Body of pancreas (tissue), 4 donors: ENCODE measurements at regions not wholly inside any gene's neighbourhood (a gene's known extent, or its start where the extent isn't known, plus 50 kb on each side); places are given as distances from the start of the nearest gene placed in this dataset.

Experiments used
- ATAC-seq: fragments of 150-250 bp; one replicate; pipeline ENCODE4 v1.9.1; 2016
- DNase-seq, 4 donors: peaks; one replicate each; pipeline ENCODE4 v3.0.0-alpha.2; 2019
- H3K27ac ChIP-seq, 4 donors: fragments of 200-600 bp; sonication (generic); 1 replicate in 3 of 4; 2 replicates in 1 of 4; pipeline versions ENCODE4 v1.5.1 to v1.6.1; 2016 to 2019; ENCODE audit warnings: mild to moderate bottlenecking in 1 of 4, mixed read lengths in 1 of 4, moderate library complexity in 1 of 4
- H3K27me3 ChIP-seq, 2 donors: fragments of 200-600 bp; sonication (generic); one replicate each; pipeline ENCODE4 v1.6.0; 2016; ENCODE audit warnings: mild to moderate bottlenecking in 1 of 2
- H3K36me3 ChIP-seq, 2 donors: fragments of 200-600 bp; sonication (generic); replicated peaks in 1 of 2; 2 replicates each; pipeline ENCODE4 v1.5.1; 2016; ENCODE audit warnings: low read depth in 2 of 2; ENCODE audit not compliant: insufficient read depth in 1 of 2
- H3K4me1 ChIP-seq: fragments of 200-600 bp; sonication (generic); one replicate; pipeline ENCODE4 v1.6.0; 2016
- H3K4me3 ChIP-seq, 2 donors: fragments of 200-600 bp; sonication (generic); 1 replicate in 1 of 2; 2 replicates in 1 of 2; pipeline ENCODE4 v1.5.1; 2016 to 2019
- H3K9me3 ChIP-seq, 3 donors: fragments of 200-600 bp; sonication (generic); 1 replicate in 2 of 3; 2 replicates in 1 of 3; pipeline ENCODE4 v1.5.1; 2016
- CTCF ChIP-seq, 7 experiments: fragments of 450-650 bp in 4 of 7; fragments of 200-600 bp in 3 of 7; sonication (generic) in 3 of 7; IDR thresholded peaks; one replicate each; pipeline ENCODE4 v1.5.1; 2016 to 2019; ENCODE audit warnings: antibody characterized with exemption in 7 of 7
- POLR2A ChIP-seq, 3 donors: fragments of 450-650 bp; IDR thresholded peaks; one replicate each; pipeline ENCODE4 v1.6.1; 2016; ENCODE audit warnings: antibody characterized with exemption in 3 of 3, mild to moderate bottlenecking in 2 of 3
- WGBS, 2 donors: methylation state at CpG; one replicate each; pipeline ENCODE4 v1.1.5; 2017; 5-methylcytosine and 5-hydroxymethylcytosine counted together
- intact Hi-C: fragments of 100-400 bp; cut with DNase I; formaldehyde crosslinking; loops from one replicate; pipeline ENCODE4 v1.15.1; 2023

GRCh38 chr18:75120521-75120920 is 88.4 kb downstream of the PTGR3 start:
- DNase-seq, result no peak
- Histone ChIP-seq H3K36me3 (no peaks in the 10 kb centered on the region), H3K4me1 (peaks cover 4% of the 10 kb centered on the region), H3K4me3 (no peak overlapping the region), H3K27ac (no peak overlapping the region), H3K27me3 (no peaks in the 10 kb centered on the region), H3K9me3 (no peaks in the 10 kb centered on the region)
- TF ChIP-seq CTCF (IDR thresholded peaks at IDR 0.05) (no peak), POLR2A (IDR thresholded peaks at IDR 0.05) (no peak)
- ATAC-seq, result no peak
- intact Hi-C loops, result no loop called here
- 82 to 83% methylated on average over 13 of the region's 13 CpGs for WGBS, 2 donors

GRCh38 chr18:75116809-75117208 is 92.1 kb downstream of the PTGR3 start:
- WGBS, 2 donors, result 86 to 87% methylated on average over 5 of the region's 5 CpGs
- TF ChIP-seq CTCF (IDR thresholded peaks at IDR 0.05) (no peak), POLR2A (IDR thresholded peaks at IDR 0.05) (no peak)
- H3K36me3 ChIP-seq, result no peaks in the 10 kb centered on the region
- DNase-seq (no peak), ATAC-seq (no peak)
- H3K9me3 ChIP-seq, result no peaks in the 10 kb centered on the region
- no peak overlapping the region for H3K4me3 ChIP-seq
- no peaks in the 10 kb centered on the region for H3K27me3 ChIP-seq
- no peaks in the 10 kb centered on the region for H3K4me1 ChIP-seq
- H3K27ac ChIP-seq, result no peak overlapping the region
- intact Hi-C loops, result no loop called here

- 45 to 56% methylated on average over 7 of the region's 7 CpGs for WGBS, 2 donors
- ATAC-seq, result no peak
- DNase-seq, result no peak
- Histone ChIP-seq H3K9me3 (no peaks in the 10 kb centered on the region), H3K4me1 (no peaks in the 10 kb centered on the region), H3K27ac (no peak overlapping the region), H3K36me3 (no peaks in the 10 kb centered on the region), H3K4me3 (no peak overlapping the region), H3K27me3 (no peaks in the 10 kb centered on the region)
- intact Hi-C loops, result no loop called here
- TF ChIP-seq CTCF (IDR thresholded peaks at IDR 0.05) (no peak), POLR2A (IDR thresholded peaks at IDR 0.05) (no peak)
These were observed 92.8 kb downstream of the PTGR3 start for GRCh38 chr18:75116165-75116564.

- Histone ChIP-seq H3K27me3 (no peaks in the 10 kb centered on the region), H3K4me1 (no peaks in the 10 kb centered on the region), H3K27ac (no peak overlapping the region), H3K9me3 (no peaks in the 10 kb centered on the region), H3K4me3 (no peak overlapping the region), H3K36me3 (no peaks in the 10 kb centered on the region)
- ATAC-seq (no peak), DNase-seq (no peak)
- TF ChIP-seq POLR2A (IDR thresholded peaks at IDR 0.05), result no peak
- no peak for TF ChIP-seq CTCF (IDR thresholded peaks at IDR 0.05)
- 31 to 56% methylated on average over 3 to 6 of the region's 6 CpGs for WGBS, 2 donors
- intact Hi-C loops, result no loop called here
These were observed 93.4 kb downstream of the PTGR3 start for GRCh38 chr18:75115514-75115913.
